GM12878 (cell line): ENCODE measurements at regions not wholly inside any gene's neighbourhood (a gene's known extent, or its start where the extent isn't known, plus 50 kb on each side); places are given as distances from the start of the nearest gene placed in this dataset.

Experiments used
- CTCF ChIP-seq, 3 experiments: IDR thresholded peaks in 2 of 3; conservative IDR thresholded peaks in 1 of 3; 2 replicates each; pipeline ENCODE4 v1.5.1; 2011; ENCODE audit warnings: low read depth in 3 of 3, low read length in 3 of 3, mild to moderate bottlenecking in 3 of 3, control low read depth in 2 of 3, moderate library complexity in 2 of 3, inconsistent platforms in 1 of 3, mixed read lengths in 1 of 3; ENCODE audit not compliant: control insufficient read depth in 2 of 3, insufficient read depth in 1 of 3; ENCODE audit errors: extremely low read depth in 1 of 3
- POLR2A ChIP-seq: IDR thresholded peaks from 2 replicates; pipeline ENCODE4 v1.6.1; 2011; ENCODE audit warnings: low read depth, mild to moderate bottlenecking, low read length

- TF ChIP-seq CTCF (IDR thresholded peaks at IDR 0.05 in 2 of 3, conservative IDR thresholded peaks at IDR 0.05 in 1 of 3; ENCODE audit: control insufficient read depth in 2 of 3, extremely low read depth in 1 of 3, insufficient read depth in 1 of 3, low read depth in 3 of 3, low read length in 3 of 3) (no peak), POLR2A (no peak)
Measured at GRCh38 chr10:130707389-130707979, 571.3 kb downstream of the GLRX3 start.
